T-helper 1 cell treated with Interleukin-12 subunit alpha and Interleukin-12 subunit beta and Interleukin-4 antibody, amounts not matched to agents 30 μg/mL and 1 μg/mL, for 36 hours (primary cell): ENCODE measurements at regions not wholly inside any gene's neighbourhood (a gene's known extent, or its start where the extent isn't known, plus 50 kb on each side); places are given as distances from the start of the nearest gene placed in this dataset.

Source experiments
- H3K27ac Mint-ChIP-seq: one replicate; pipeline ENCODE4 v1.8.0; 2021; ENCODE audit warnings: mild to moderate bottlenecking, mixed read lengths
- H3K27me3 Mint-ChIP-seq: one replicate; pipeline ENCODE4 v1.8.0; 2021; ENCODE audit warnings: low read depth, mixed read lengths
- H3K36me3 Mint-ChIP-seq: one replicate; pipeline ENCODE4 v1.8.0; 2021; ENCODE audit warnings: low read depth, mixed read lengths
- H3K4me1 Mint-ChIP-seq: one replicate; pipeline ENCODE4 v1.8.0; 2021; ENCODE audit warnings: low read depth, mixed read lengths
- H3K4me3 Mint-ChIP-seq: one replicate; pipeline ENCODE4 v1.8.0; 2021; ENCODE audit warnings: mild to moderate bottlenecking, moderate library complexity, mixed read lengths
- H3K9me3 Mint-ChIP-seq: one replicate; pipeline ENCODE4 v1.8.0; 2021; ENCODE audit warnings: mixed read lengths

DNA sequence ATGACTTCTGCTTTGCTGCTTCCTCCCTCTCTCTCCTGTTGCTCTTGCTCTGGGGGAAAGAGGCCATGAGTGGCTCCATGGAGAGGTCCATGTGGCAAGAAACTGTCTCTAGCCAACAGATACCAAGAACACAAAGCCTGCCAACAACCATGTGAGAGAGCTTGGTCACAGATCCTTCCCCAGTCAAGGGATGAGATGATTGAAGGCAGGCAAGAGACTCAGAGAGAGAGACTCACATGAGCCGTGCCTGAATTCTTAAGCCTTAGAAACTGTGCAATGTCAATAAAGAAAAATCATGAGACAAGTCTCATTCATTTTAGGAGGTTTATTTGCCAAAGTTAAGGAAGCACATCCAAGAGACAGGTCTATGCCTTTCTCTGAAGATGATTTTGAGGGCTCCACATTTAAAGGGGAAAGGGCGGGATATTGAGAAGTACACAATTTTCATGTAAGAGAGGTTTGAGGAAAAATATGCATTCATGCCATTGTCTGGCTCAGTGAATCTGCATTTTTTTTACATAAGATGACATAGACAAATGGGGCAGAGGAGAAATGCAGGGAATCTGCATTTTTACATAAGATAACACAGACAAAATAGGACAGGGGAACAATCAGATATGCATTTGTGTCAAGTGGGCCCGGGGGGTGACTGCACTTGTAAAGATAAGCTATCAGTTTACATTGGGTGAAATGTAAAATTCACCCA is 59.5 kb upstream of the SUCLG2 start:
- H3K36me3 Mint-ChIP-seq, result no peaks in the 10 kb centered on the region
- no peak overlapping the region for H3K4me3 Mint-ChIP-seq
- no peaks in the 10 kb centered on the region for H3K4me1 Mint-ChIP-seq
- H3K27me3 Mint-ChIP-seq, result no peaks in the 10 kb centered on the region
- H3K27ac Mint-ChIP-seq, result no peak overlapping the region
- H3K9me3 Mint-ChIP-seq, result no peaks in the 10 kb centered on the region

DNA sequence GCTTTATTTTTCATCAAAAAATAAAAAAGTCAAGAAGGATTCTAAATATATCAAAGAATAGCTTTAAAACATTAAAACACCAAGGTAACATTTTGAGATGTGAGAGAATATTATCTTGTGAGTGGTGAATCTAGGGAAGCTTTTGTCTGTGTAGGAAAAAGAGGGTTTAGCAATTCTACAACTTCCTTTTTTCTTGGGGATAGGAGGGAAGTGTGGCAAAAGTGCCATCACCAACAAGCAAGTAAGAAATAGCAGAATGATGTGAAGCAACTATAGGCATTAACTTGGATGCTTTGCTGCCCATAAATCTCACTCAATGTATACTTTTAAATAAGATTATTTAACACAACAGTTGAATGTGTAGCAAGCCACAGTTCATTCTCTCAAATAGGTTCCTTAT is 57.8 kb upstream of the SUCLG2 start:
- Mint-ChIP-seq H3K4me3 (no peak overlapping the region), H3K27ac (no peak overlapping the region), H3K27me3 (no peaks in the 10 kb centered on the region), H3K36me3 (no peaks in the 10 kb centered on the region), H3K9me3 (no peaks in the 10 kb centered on the region), H3K4me1 (no peaks in the 10 kb centered on the region)

DNA sequence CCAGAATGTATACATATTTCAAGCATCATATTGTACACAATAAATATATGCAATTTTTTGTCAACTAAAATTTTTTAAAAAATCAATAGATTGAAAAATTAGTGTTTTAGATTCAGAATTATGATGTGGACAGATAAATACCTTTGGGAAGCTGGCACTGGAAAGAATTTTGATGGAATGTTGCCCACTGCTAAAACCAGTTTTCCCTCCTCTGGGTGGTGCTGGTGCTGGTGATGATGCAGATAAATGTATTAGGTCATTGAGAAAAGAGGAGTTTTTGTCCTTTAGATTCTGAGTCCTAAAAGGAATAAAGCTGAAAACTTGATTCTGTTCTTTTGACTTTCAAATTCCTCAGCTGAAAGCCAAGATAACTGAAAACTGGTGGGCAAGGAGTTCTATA is 56.0 kb upstream of the SUCLG2 start:
- Mint-ChIP-seq H3K4me1 (no peaks in the 10 kb centered on the region), H3K4me3 (no peak overlapping the region), H3K27ac (no peak overlapping the region), H3K9me3 (no peaks in the 10 kb centered on the region), H3K36me3 (no peaks in the 10 kb centered on the region), H3K27me3 (no peaks in the 10 kb centered on the region)

DNA sequence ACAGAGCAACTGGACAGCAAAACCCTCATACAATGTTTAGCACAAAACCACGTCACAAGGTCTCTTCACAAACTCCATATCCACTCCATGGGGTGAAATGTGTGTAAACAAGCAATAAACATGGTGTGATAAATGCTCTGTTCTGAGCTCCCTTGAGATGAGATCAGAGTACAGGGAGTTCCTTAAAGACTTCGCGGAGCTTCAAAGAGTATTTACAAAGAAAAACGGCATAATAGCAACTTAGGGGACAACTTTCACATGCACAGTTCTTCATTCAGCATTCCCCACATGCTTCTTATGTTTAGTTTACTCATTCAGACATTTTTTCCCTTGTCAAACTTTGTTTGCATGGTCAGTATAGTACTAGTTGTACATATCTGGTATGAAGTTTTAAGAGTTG is 52.5 kb upstream of the SUCLG2 start:
- H3K4me1 Mint-ChIP-seq, result no peaks in the 10 kb centered on the region
- no peaks in the 10 kb centered on the region for H3K9me3 Mint-ChIP-seq
- no peaks in the 10 kb centered on the region for H3K36me3 Mint-ChIP-seq
- H3K27me3 Mint-ChIP-seq, result no peaks in the 10 kb centered on the region
- H3K4me3 Mint-ChIP-seq, result no peak overlapping the region
- H3K27ac Mint-ChIP-seq, result no peak overlapping the region

DNA sequence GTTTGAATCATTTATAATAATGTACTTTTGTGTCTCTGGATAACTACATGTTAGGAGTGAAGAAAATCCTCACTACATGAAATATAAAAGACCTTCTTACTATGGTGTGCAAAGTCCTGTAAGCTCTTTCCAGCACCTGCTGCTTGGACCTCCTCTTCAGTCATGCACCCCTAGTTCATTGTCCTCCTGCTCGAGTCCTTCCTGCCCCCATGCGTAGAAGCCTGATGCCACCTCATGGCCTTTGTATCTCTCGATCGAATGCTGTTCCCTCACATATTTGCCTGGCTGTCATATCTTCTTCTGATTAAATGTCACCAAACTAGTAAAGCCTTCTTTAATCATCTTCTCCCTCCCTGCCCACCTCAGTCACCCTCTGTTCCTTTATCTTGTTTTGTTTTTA is 49.9 kb upstream of the SUCLG2 start:
- H3K4me1 Mint-ChIP-seq, result no peaks in the 10 kb centered on the region
- no peak overlapping the region for H3K27ac Mint-ChIP-seq
- H3K9me3 Mint-ChIP-seq, result no peaks in the 10 kb centered on the region
- H3K27me3 Mint-ChIP-seq, result no peaks in the 10 kb centered on the region
- H3K36me3 Mint-ChIP-seq, result no peaks in the 10 kb centered on the region
- no peak overlapping the region for H3K4me3 Mint-ChIP-seq
